H1 (cell line): ENCODE measurements at regions not wholly inside any gene's neighbourhood (a gene's known extent, or its start where the extent isn't known, plus 50 kb on each side); places are given as distances from the start of the nearest gene placed in this dataset.

Source experiments
- CTCF ChIA-PET: fragments of 300-600 bp; sonication (Branson Sonifier 250); formaldehyde crosslinking; loops from one replicate; lab custom pipeline; 2021; ENCODE audit not compliant: partially characterized antibody; lab: Charles Lee
- POLR2A ChIA-PET: fragments of 300-600 bp; sonication (Branson Sonifier 250); formaldehyde crosslinking; loops from one replicate; lab custom pipeline; 2021; ENCODE audit warnings: inconsistent platforms; ENCODE audit not compliant: partially characterized antibody; lab: Charles Lee
- DNase-seq, 2 experiments: peaks; one replicate each; pipeline versions ENCODE4 v3.0.0 to v3.0.0-alpha.2; 2010 to 2022; ENCODE audit warnings: low spot score in 2 of 2, low read depth in 1 of 2, mixed read lengths in 1 of 2
- FAIRE-seq: peaks from 2 replicates; lab custom pipeline; 2011; peaks lifted over from hg19 to GRCh38; lab: Jason Lieb, UNC
- H2AFZ ChIP-seq: 2 replicates; pipeline ENCODE4 v1.8.1; 2012; ENCODE audit warnings: low read length, inconsistent platforms
- H2AK5ac ChIP-seq: 2 replicates; pipeline ENCODE4 v1.6.1; 2013; ENCODE audit warnings: low read depth, low read length
- H2BK120ac ChIP-seq: replicated peaks from 2 replicates; pipeline ENCODE3; 2013; ENCODE audit warnings: low read depth, low read length, inconsistent platforms
- H2BK12ac ChIP-seq: 2 replicates; pipeline ENCODE4 v1.6.1; 2013; ENCODE audit warnings: low read depth, low read length
- H2BK15ac ChIP-seq: 2 replicates; pipeline ENCODE4 v1.6.1; 2013; ENCODE audit warnings: low read length
- H2BK20ac ChIP-seq: 2 replicates; pipeline ENCODE4 v1.6.1; 2013; ENCODE audit warnings: low read length
- H2BK5ac ChIP-seq: 2 replicates; pipeline ENCODE4 v1.6.1; 2013; ENCODE audit warnings: low read depth, low read length
- H3K14ac ChIP-seq: 2 replicates; pipeline ENCODE4 v1.6.1; 2013; ENCODE audit warnings: inconsistent platforms; ENCODE audit not compliant: insufficient read length
- H3K18ac ChIP-seq: 2 replicates; pipeline ENCODE4 v1.6.1; 2013; ENCODE audit warnings: low read length; ENCODE audit errors: extremely low read depth
- H3K23ac ChIP-seq: 2 replicates; pipeline ENCODE4 v1.6.1; 2013; ENCODE audit warnings: inconsistent platforms; ENCODE audit not compliant: insufficient read length
- H3K23me2 ChIP-seq: 2 replicates; pipeline ENCODE4 v1.6.1; 2013; ENCODE audit warnings: low read depth, low read length
- H3K27ac ChIP-seq: 2 replicates; pipeline ENCODE4 v1.6.1; 2011; ENCODE audit warnings: low read depth, low read length, inconsistent platforms
- H3K27me3 ChIP-seq, 4 experiments: replicated peaks in 1 of 4; 1 replicate in 1 of 4; 2 replicates in 3 of 4; pipeline versions ENCODE4 v1.6.1 to v1.8.1; 2011 to 2013; ENCODE audit warnings: low read length in 3 of 4, mild to moderate bottlenecking in 3 of 4, inconsistent platforms in 2 of 4, mixed read lengths in 2 of 4, moderate library complexity in 1 of 4; ENCODE audit not compliant: control insufficient read depth in 3 of 4, insufficient read depth in 3 of 4; ENCODE audit errors: extremely low read depth in 1 of 4
- H3K36me3 ChIP-seq, 4 experiments: 2 replicates each; pipeline versions ENCODE4 v1.6.1 to v1.8.1; 2011 to 2013; ENCODE audit warnings: mild to moderate bottlenecking in 4 of 4, low read length in 3 of 4, moderate library complexity in 2 of 4, control low read depth in 1 of 4, inconsistent platforms in 1 of 4; ENCODE audit not compliant: insufficient read depth in 4 of 4, control insufficient read depth in 2 of 4
- H3K4ac ChIP-seq: replicated peaks from 2 replicates; pipeline ENCODE3; 2013; ENCODE audit warnings: low read length, low read depth, mixed read lengths, inconsistent platforms; ENCODE audit not compliant: insufficient read length
- H3K4me1 ChIP-seq, 4 experiments: replicated peaks in 1 of 4; 1 replicate in 1 of 4; 2 replicates in 3 of 4; pipeline versions ENCODE4 v1.6.1 to v1.8.1; 2011 to 2013; ENCODE audit warnings: low read length in 3 of 4, inconsistent platforms in 2 of 4, mixed read lengths in 1 of 4; ENCODE audit not compliant: insufficient read depth in 4 of 4, control insufficient read depth in 3 of 4
- H3K4me2 ChIP-seq, 2 experiments: 2 replicates each; pipeline versions ENCODE4 v1.6.1 to v1.8.1; 2011 to 2013; ENCODE audit warnings: low read depth in 2 of 2, low read length in 2 of 2, control low read depth in 1 of 2, inconsistent platforms in 1 of 2, mild to moderate bottlenecking in 1 of 2; ENCODE audit not compliant: insufficient read depth in 1 of 2
- H3K4me3 ChIP-seq, 4 experiments: fragments of 200-600, 300-600 bp in 1 of 4; sonication (generic), shearing (Covaris generic), sonication (Bioruptor Twin) in 1 of 4; 2 replicates each; pipeline versions ENCODE4 v1.5.1 to v1.8.1; 2011 to 2016; ENCODE audit warnings: low read length in 4 of 4, low read depth in 3 of 4, control low read depth in 2 of 4, inconsistent platforms in 2 of 4, mild to moderate bottlenecking in 2 of 4, mixed read lengths in 1 of 4, moderate library complexity in 1 of 4; ENCODE audit not compliant: insufficient read depth in 2 of 4; ENCODE audit errors: extremely low read depth in 1 of 4
- H3K56ac ChIP-seq: replicated peaks from 2 replicates; pipeline ENCODE3; 2013; ENCODE audit warnings: low read depth, mild to moderate bottlenecking, mixed read lengths, low read length, inconsistent platforms; ENCODE audit not compliant: insufficient read length
- H3K79me1 ChIP-seq: 2 replicates; pipeline ENCODE4 v1.6.1; 2013; ENCODE audit warnings: low read depth, low read length, control low read depth
- H3K79me2 ChIP-seq, 2 experiments: 2 replicates each; pipeline versions ENCODE4 v1.6.1 to v1.8.1; 2012 to 2013; ENCODE audit warnings: low read length in 2 of 2, mild to moderate bottlenecking in 2 of 2, inconsistent platforms in 1 of 2; ENCODE audit not compliant: insufficient read depth in 2 of 2, control insufficient read depth in 1 of 2
- H3K9ac ChIP-seq, 4 experiments: replicated peaks in 1 of 4; 1 replicate in 1 of 4; 2 replicates in 3 of 4; pipeline versions ENCODE4 v1.6.1 to v1.8.1; 2011 to 2013; ENCODE audit warnings: low read depth in 3 of 4, low read length in 3 of 4, control low read depth in 2 of 4, mild to moderate bottlenecking in 2 of 4, moderate library complexity in 2 of 4, inconsistent platforms in 1 of 4; ENCODE audit errors: extremely low read depth in 1 of 4
- H3K9me3 ChIP-seq, 2 experiments: 2 replicates each; pipeline versions ENCODE4 v1.6.1 to v1.8.1; 2012 to 2013; ENCODE audit warnings: mild to moderate bottlenecking in 2 of 2, moderate library complexity in 2 of 2, control low read depth in 1 of 2, inconsistent platforms in 1 of 2, low read depth in 1 of 2, low read length in 1 of 2, mixed read lengths in 1 of 2; ENCODE audit not compliant: insufficient read depth in 2 of 2
- H4K20me1 ChIP-seq, 2 experiments: replicated peaks in 1 of 2; 2 replicates each; pipeline versions ENCODE3 to v1.8.1; 2011 to 2013; ENCODE audit warnings: inconsistent platforms in 2 of 2, low read length in 2 of 2, mild to moderate bottlenecking in 1 of 2; ENCODE audit not compliant: insufficient read depth in 2 of 2, control insufficient read depth in 1 of 2
- H4K5ac ChIP-seq: 2 replicates; pipeline ENCODE4 v1.6.1; 2013; ENCODE audit warnings: low read length, low read depth, mixed read lengths, inconsistent platforms; ENCODE audit not compliant: insufficient read length
- H4K8ac ChIP-seq: 2 replicates; pipeline ENCODE4 v1.8.0; 2013; ENCODE audit warnings: mild to moderate bottlenecking, moderate library complexity, low read length, inconsistent platforms; ENCODE audit not compliant: insufficient read depth; ENCODE audit errors: extremely low read depth
- H4K91ac ChIP-seq: replicated peaks from 2 replicates; pipeline ENCODE3; 2013; ENCODE audit warnings: low read length, mixed read lengths, inconsistent platforms; ENCODE audit not compliant: insufficient read length
- CEBPB ChIP-seq: IDR thresholded peaks from 2 replicates; pipeline ENCODE4 v1.6.1; 2012; ENCODE audit warnings: low read depth, low read length
- EP300 ChIP-seq, 2 experiments: IDR thresholded peaks; 1 replicate in 1 of 2; 2 replicates in 1 of 2; pipeline ENCODE4 v1.6.1; 2011 to 2012; ENCODE audit warnings: low read depth in 2 of 2, low read length in 2 of 2, mild to moderate bottlenecking in 2 of 2, borderline replicate concordance in 1 of 2, inconsistent platforms in 1 of 2, moderate library complexity in 1 of 2
- WGBS, 2 experiments: shearing (Covaris generic) in 1 of 2; methylation state at CpG; one replicate each; pipeline versions ENCODE4 v1.1.6 to v1.1.7; 2013 to 2015; ENCODE audit warnings: low lambda C conversion rate in 2 of 2, mixed read lengths in 2 of 2, inconsistent platforms in 1 of 2, low coverage in 1 of 2, missing lambda C conversion rate in 1 of 2; ENCODE audit not compliant: insufficient replicate concordance in 2 of 2, insufficient coverage in 1 of 2, insufficient read length in 1 of 2; ENCODE audit errors: extremely low coverage in 1 of 2, missing lambda C conversion rate in 1 of 2; 5-methylcytosine and 5-hydroxymethylcytosine counted together

DNA sequence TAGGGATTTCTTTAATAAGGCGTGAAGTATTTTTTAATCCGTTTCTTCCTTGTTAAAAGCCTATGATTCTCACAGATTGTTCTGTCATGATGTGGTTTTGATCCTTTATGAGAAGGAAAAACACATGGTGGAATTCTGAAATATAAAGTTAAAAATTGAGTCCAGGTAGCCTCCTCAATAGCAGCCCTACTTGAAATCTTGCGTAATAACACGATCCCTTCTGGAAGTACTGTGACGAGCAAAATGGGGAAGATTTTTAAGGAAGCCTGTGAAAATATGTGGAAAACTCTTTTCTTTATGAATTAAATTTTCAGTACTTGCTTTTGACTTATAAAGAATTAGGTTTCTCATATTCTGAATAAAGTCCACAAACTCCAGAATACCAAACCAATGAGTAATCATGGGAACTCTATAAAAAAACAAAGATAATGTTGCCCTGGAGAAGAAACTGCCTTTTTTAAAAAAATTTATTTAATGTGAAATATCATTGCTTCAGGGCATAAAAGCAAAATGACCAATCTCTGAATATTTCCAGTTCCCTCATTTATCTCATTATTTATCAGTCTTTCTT lies 476.4 kb upstream of the ZEB2 start:
- CTCF ChIA-PET: no interaction called here

More for the DNA sequence above, 476.4 kb upstream of the ZEB2 start:
- H3K27ac ChIP-seq: no peak overlapping the region
- no peak overlapping the region for H4K8ac ChIP-seq
- DNase-seq (no peak), FAIRE-seq (no peak)
- 77% methylated on average over 5 of the region's 5 CpGs; no CpG with 5 or more reads in 1 of the 2 experiments for WGBS, 2 experiments
- no peak overlapping the region for H2AFZ ChIP-seq
- no peak overlapping the region for H3K56ac ChIP-seq
- H4K5ac ChIP-seq: no peak overlapping the region
- H3K4me2 ChIP-seq: no peak overlapping the region
- TF ChIP-seq CEBPB (peak; percentile 74; the same call in 1 of the 2 replicates), EP300 (IDR thresholded peaks at IDR 0.05; ENCODE audit: borderline replicate concordance in 1 of 2, low read depth in 2 of 2, low read length in 2 of 2) (no peak)
- H3K4me3 ChIP-seq: no peak overlapping the region
- no peak overlapping the region for H2BK15ac ChIP-seq
- no peaks in the 10 kb centered on the region for H3K4me1 ChIP-seq
- peaks cover 0 to 1% (median 0%) of the 10 kb centered on the region in 4 experiments; a peak in 1 of 7 replicates for H3K27me3 ChIP-seq
- no peak overlapping the region for H2BK12ac ChIP-seq
- no peak overlapping the region for H3K14ac ChIP-seq
- POLR2A ChIA-PET: no interaction called here
- no peak overlapping the region for H2BK5ac ChIP-seq
- no peak overlapping the region for H3K4ac ChIP-seq
- H4K91ac ChIP-seq: no peak overlapping the region
- no peak overlapping the region for H3K23ac ChIP-seq
- H3K36me3 ChIP-seq: no peaks in the 10 kb centered on the region; a peak in 1 of 8 replicates
- H3K79me2 ChIP-seq: no peaks in the 10 kb centered on the region
- H4K20me1 ChIP-seq: no peaks in the 10 kb centered on the region
- no peaks in the 10 kb centered on the region for H3K79me1 ChIP-seq
- H2AK5ac ChIP-seq: no peak overlapping the region
- H3K9ac ChIP-seq: no peak overlapping the region
- no peak overlapping the region for H3K18ac ChIP-seq
- no peak overlapping the region for H2BK120ac ChIP-seq
- no peak overlapping the region for H2BK20ac ChIP-seq
- H3K9me3 ChIP-seq: no peaks in the 10 kb centered on the region
- H3K23me2 ChIP-seq: no peaks in the 10 kb centered on the region
